Left lung (tissue), 4 donors: ENCODE measurements at regions not wholly inside any gene's neighbourhood (a gene's known extent, or its start where the extent isn't known, plus 50 kb on each side); places are given as distances from the start of the nearest gene placed in this dataset.
A peak's percentile ranks its signal among the peaks of the same experiment; 100 is the strongest.

Experiments
- ATAC-seq: fragments of 200-7000 bp; cut with Tn5 transposase; one replicate; pipeline ENCODE4 v1.9.1; 2020; ENCODE audit warnings: moderate library complexity
- DNase-seq, 4 donors: peaks; one replicate each; pipeline ENCODE4 v3.0.0-alpha.2; 2013 to 2020
- H3K27ac ChIP-seq, 2 donors: fragments of 200-600 bp; sonication (generic) in 1 of 2; one replicate each; pipeline versions ENCODE4 v1.5.0 to v1.8.0; 2020 to 2021
- H3K27me3 ChIP-seq, 2 donors: fragments of 200-600 bp; sonication (generic) in 1 of 2; one replicate each; pipeline versions ENCODE4 v1.5.0 to v1.8.0; 2020 to 2021
- H3K36me3 ChIP-seq, 2 donors: fragments of 200-600 bp; sonication (generic) in 1 of 2; one replicate each; pipeline versions ENCODE4 v1.5.0 to v1.8.0; 2020 to 2021
- H3K4me1 ChIP-seq, 2 donors: fragments of 200-600 bp; one replicate each; pipeline ENCODE4 v1.8.0; 2021
- H3K4me3 ChIP-seq, 2 donors: fragments of 200-600 bp; sonication (generic) in 1 of 2; one replicate each; pipeline versions ENCODE4 v1.5.0 to v1.8.0; 2020 to 2021; ENCODE audit warnings: mild to moderate bottlenecking in 1 of 2
- H3K9me3 ChIP-seq, 2 donors: fragments of 200-600 bp; sonication (generic) in 1 of 2; one replicate each; pipeline versions ENCODE4 v1.5.0 to v1.8.0; 2020 to 2021
- CTCF ChIP-seq, 2 donors: fragments of 200-600 bp; sonication (generic) in 1 of 2; IDR thresholded peaks; one replicate each; pipeline versions ENCODE4 v1.5.0 to v1.8.0; 2021; ENCODE audit warnings: antibody characterized with exemption in 2 of 2
- intact Hi-C, 2 donors: fragments of 100-400 bp; cut with DNase I; formaldehyde crosslinking; loops; one replicate each; pipeline versions ENCODE4 v1.11.2 to v1.14.2; 2022
- donor health status: DM: no; HTN: yes; CAD: no.
- donor health status: DM: no; HTN: no; CAD: no.

GRCh38 chr6:12414096-12414675 lies 124.0 kb downstream of the EDN1 start:
- no peak for DNase-seq
- no peaks in the 10 kb centered on the region for H3K4me1 ChIP-seq
- intact Hi-C loops = no loop called here

GRCh38 chr6:12415980-12416598 lies 125.9 kb downstream of the EDN1 start:
- H3K27me3 ChIP-seq = no peaks in the 10 kb centered on the region
- peaks cover 0 to 8% of the 10 kb centered on the region in 2 donors for H3K9me3 ChIP-seq
- H3K27ac ChIP-seq = no peak overlapping the region
- intact Hi-C loops = no loop called here
- no peak for DNase-seq
- no peak overlapping the region for H3K4me3 ChIP-seq
- ATAC-seq = peak; percentile 61
- no peak for TF ChIP-seq CTCF (IDR thresholded peaks at IDR 0.05)
- no peaks in the 10 kb centered on the region for H3K36me3 ChIP-seq
- H3K4me1 ChIP-seq = peaks cover 0 to 3% of the 10 kb centered on the region in 2 donors

More at GRCh38 chr6:12414096-12414675, 124.0 kb downstream of the EDN1 start:
- no peak for ATAC-seq
- no peaks in the 10 kb centered on the region for H3K27me3 ChIP-seq
- H3K27ac ChIP-seq = no peak overlapping the region
- no peaks in the 10 kb centered on the region for H3K36me3 ChIP-seq
- no peak for TF ChIP-seq CTCF (IDR thresholded peaks at IDR 0.05)
- H3K9me3 ChIP-seq = peaks cover 0 to 8% of the 10 kb centered on the region in 2 donors
- no peak overlapping the region for H3K4me3 ChIP-seq

- DNase-seq = no peak
- H3K27me3 ChIP-seq = no peaks in the 10 kb centered on the region
- H3K9me3 ChIP-seq = peaks cover 0 to 8% of the 10 kb centered on the region in 2 donors
- H3K36me3 ChIP-seq = no peaks in the 10 kb centered on the region
- no peak overlapping the region for H3K4me3 ChIP-seq
- ATAC-seq = no peak
- H3K27ac ChIP-seq = no peak overlapping the region
- no peak for TF ChIP-seq CTCF (IDR thresholded peaks at IDR 0.05)
- intact Hi-C loops = no loop called here
- peaks cover 0 to 3% of the 10 kb centered on the region in 2 donors for H3K4me1 ChIP-seq
Measured at GRCh38 chr6:12417191-12417590, 127.0 kb downstream of the EDN1 start.

- Histone ChIP-seq H3K9me3 (peaks cover 0 to 8% of the 10 kb centered on the region in 2 donors), H3K4me1 (peaks cover 0 to 3% of the 10 kb centered on the region in 2 donors), H3K36me3 (no peaks in the 10 kb centered on the region), H3K27ac (peak overlapping the region; percentile 31 to 58), H3K4me3 (no peak overlapping the region), H3K27me3 (no peaks in the 10 kb centered on the region)
- TF ChIP-seq CTCF (IDR thresholded peaks at IDR 0.05) = no peak
- intact Hi-C loops = no loop called here
- ATAC-seq = no peak
- DNase-seq = no peak
Measured at GRCh38 chr6:12418946-12419345, 128.8 kb downstream of the EDN1 start.

GRCh38 chr6:12419631-12420272 lies 129.6 kb downstream of the EDN1 start:
- H3K27ac ChIP-seq = peak overlapping the region; percentile 46 to 58
- no peaks in the 10 kb centered on the region for H3K27me3 ChIP-seq
- no peaks in the 10 kb centered on the region for H3K36me3 ChIP-seq
- DNase-seq (peak in 1 of 4 donors; percentile 66), ATAC-seq (peak; percentile 82)
- peaks cover 0 to 8% of the 10 kb centered on the region in 2 donors for H3K9me3 ChIP-seq
- intact Hi-C loops = no loop called here
- H3K4me1 ChIP-seq = peaks cover 0 to 3% of the 10 kb centered on the region in 2 donors
- no peak for TF ChIP-seq CTCF (IDR thresholded peaks at IDR 0.05)
- H3K4me3 ChIP-seq = no peak overlapping the region
